SK-N-SH treated with all-trans-retinoic acid at 6 μM for 48 hours (cell line): ENCODE measurements at regions not wholly inside any gene's neighbourhood (a gene's known extent, or its start where the extent isn't known, plus 50 kb on each side); places are given as distances from the start of the nearest gene placed in this dataset.

Source experiments
- ARNTL ChIP-seq: fragments of 450-650 bp; formaldehyde crosslinking; IDR thresholded peaks from 2 replicates; pipeline ENCODE4 v1.5.0; 2020; ENCODE audit warnings: low read depth, mild to moderate bottlenecking, moderate library complexity, borderline replicate concordance
- ESRRG ChIP-seq: fragments of 250-450 bp; sonication (Bioruptor Pico); IDR thresholded peaks from 2 replicates; pipeline ENCODE4 v1.6.1; 2021; ENCODE audit warnings: mild to moderate bottlenecking
- GLIS3 ChIP-seq: fragments of 250-450 bp; sonication (Bioruptor Pico); IDR thresholded peaks from 2 replicates; pipeline ENCODE4 v1.5.0; 2020; ENCODE audit warnings: mild to moderate bottlenecking, moderate library complexity
- RARB ChIP-seq: fragments of 250-450 bp; sonication (Bioruptor Pico); IDR thresholded peaks from 2 replicates; pipeline ENCODE4 v1.8.0; 2021; ENCODE audit warnings: mild to moderate bottlenecking, moderate library complexity
- SNAI2 ChIP-seq: fragments of 250-450 bp; sonication (Bioruptor Pico); IDR thresholded peaks from 2 replicates; pipeline ENCODE4 v1.5.0; 2020; ENCODE audit warnings: mild to moderate bottlenecking, moderate library complexity
- ZFP3 ChIP-seq: fragments of 250-450 bp; sonication (Bioruptor Pico); IDR thresholded peaks from 2 replicates; pipeline ENCODE4 v1.5.0; 2020; ENCODE audit warnings: mild to moderate bottlenecking, moderate library complexity
- ZFP30 ChIP-seq: fragments of 450-650 bp; formaldehyde crosslinking; IDR thresholded peaks from 2 replicates; pipeline ENCODE4 v1.5.0; 2022; ENCODE audit warnings: mild to moderate bottlenecking, moderate library complexity
- ZNF70 ChIP-seq: fragments of 450-650 bp; formaldehyde crosslinking; IDR thresholded peaks from 2 replicates; pipeline ENCODE4 v1.5.0; 2020; ENCODE audit warnings: mild to moderate bottlenecking, moderate library complexity
- TF ChIP-seq, protein P1 (sequence below): fragments of 250-450 bp; sonication (Bioruptor Pico); IDR thresholded peaks from 2 replicates; pipeline ENCODE4 v1.8.0; 2020; ENCODE audit warnings: mild to moderate bottlenecking, moderate library complexity, borderline replicate concordance

- TF ChIP-seq RARB (no peak), ARNTL (no peak), GLIS3 (CRISPR knock-in tag) (no peak), ZFP30 (no peak), ESRRG (no peak), ZNF70 (no peak), ZFP3 (no peak), SNAI2 (CRISPR knock-in tag) (no peak)
- TF ChIP-seq, protein P1, sequence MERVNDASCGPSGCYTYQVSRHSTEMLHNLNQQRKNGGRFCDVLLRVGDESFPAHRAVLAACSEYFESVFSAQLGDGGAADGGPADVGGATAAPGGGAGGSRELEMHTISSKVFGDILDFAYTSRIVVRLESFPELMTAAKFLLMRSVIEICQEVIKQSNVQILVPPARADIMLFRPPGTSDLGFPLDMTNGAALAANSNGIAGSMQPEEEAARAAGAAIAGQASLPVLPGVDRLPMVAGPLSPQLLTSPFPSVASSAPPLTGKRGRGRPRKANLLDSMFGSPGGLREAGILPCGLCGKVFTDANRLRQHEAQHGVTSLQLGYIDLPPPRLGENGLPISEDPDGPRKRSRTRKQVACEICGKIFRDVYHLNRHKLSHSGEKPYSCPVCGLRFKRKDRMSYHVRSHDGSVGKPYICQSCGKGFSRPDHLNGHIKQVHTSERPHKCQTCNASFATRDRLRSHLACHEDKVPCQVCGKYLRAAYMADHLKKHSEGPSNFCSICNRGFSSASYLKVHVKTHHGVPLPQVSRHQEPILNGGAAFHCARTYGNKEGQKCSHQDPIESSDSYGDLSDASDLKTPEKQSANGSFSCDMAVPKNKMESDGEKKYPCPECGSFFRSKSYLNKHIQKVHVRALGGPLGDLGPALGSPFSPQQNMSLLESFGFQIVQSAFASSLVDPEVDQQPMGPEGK (CRISPR knock-in tag), result no peak
Observed at GRCh38 chr15:62505762-62506161, 340.7 kb upstream of the C2CD4B start.
